Glutamatergic neuron (in vitro differentiated cells): ENCODE measurements at regions not wholly inside any gene's neighbourhood (a gene's known extent, or its start where the extent isn't known, plus 50 kb on each side); places are given as distances from the start of the nearest gene placed in this dataset.
A peak's percentile ranks its signal among the peaks of the same experiment; 100 is the strongest.

ENCODE experiments used
- DNase-seq: peaks from one replicate; pipeline ENCODE4 v3.0.0; 2022
- H3K27ac Mint-ChIP-seq: one replicate; pipeline ENCODE4 v1.8.0; 2020; ENCODE audit warnings: mild to moderate bottlenecking, mixed read lengths, inconsistent platforms; ENCODE audit not compliant: unreplicated experiment
- H3K27me3 Mint-ChIP-seq: one replicate; pipeline ENCODE4 v1.8.0; 2020; ENCODE audit warnings: mild to moderate bottlenecking, moderate library complexity, mixed read lengths, inconsistent platforms; ENCODE audit not compliant: unreplicated experiment
- H3K36me3 Mint-ChIP-seq: one replicate; pipeline ENCODE4 v1.8.0; 2020; ENCODE audit warnings: mild to moderate bottlenecking, mixed read lengths, inconsistent platforms; ENCODE audit not compliant: unreplicated experiment
- H3K4me1 Mint-ChIP-seq: one replicate; pipeline ENCODE4 v1.8.0; 2020; ENCODE audit warnings: mild to moderate bottlenecking, low read depth, mixed read lengths, inconsistent platforms; ENCODE audit not compliant: unreplicated experiment
- H3K4me3 Mint-ChIP-seq: one replicate; pipeline ENCODE4 v1.8.0; 2020; ENCODE audit warnings: mild to moderate bottlenecking, mixed read lengths, inconsistent platforms; ENCODE audit not compliant: unreplicated experiment
- H3K9me3 Mint-ChIP-seq: one replicate; pipeline ENCODE4 v1.8.0; 2020; ENCODE audit warnings: mild to moderate bottlenecking, moderate library complexity, mixed read lengths, inconsistent platforms; ENCODE audit not compliant: unreplicated experiment
- CTCF ChIP-seq: fragments of 200-600 bp; sonication (generic); IDR thresholded peaks from one replicate; pipeline ENCODE4 v1.5.0; 2021; ENCODE audit not compliant: partially characterized antibody, unreplicated experiment

GRCh38 chr13:53336441-53337160 lies 308.0 kb downstream of the OLFM4 start:
- Mint-ChIP-seq H3K27me3 (no peaks in the 10 kb centered on the region), H3K4me3 (no peak overlapping the region), H3K4me1 (no peaks in the 10 kb centered on the region), H3K36me3 (no peaks in the 10 kb centered on the region), H3K9me3 (no peaks in the 10 kb centered on the region), H3K27ac (no peak overlapping the region)
- TF ChIP-seq CTCF = no peak
- DNase-seq = no peak

GRCh38 chr13:53338760-53339159 lies 310.1 kb downstream of the OLFM4 start:
- no peak overlapping the region for H3K4me3 Mint-ChIP-seq
- peak; percentile 15 for TF ChIP-seq CTCF
- DNase-seq = no peak
- peaks cover 2% of the 10 kb centered on the region for H3K27me3 Mint-ChIP-seq
- H3K4me1 Mint-ChIP-seq = no peaks in the 10 kb centered on the region
- no peaks in the 10 kb centered on the region for H3K36me3 Mint-ChIP-seq
- no peak overlapping the region for H3K27ac Mint-ChIP-seq
- peaks cover 1% of the 10 kb centered on the region for H3K9me3 Mint-ChIP-seq

GRCh38 chr13:53340505-53341143 lies 312.0 kb downstream of the OLFM4 start:
- no peak for TF ChIP-seq CTCF
- Mint-ChIP-seq H3K36me3 (no peaks in the 10 kb centered on the region), H3K9me3 (peaks cover 1% of the 10 kb centered on the region), H3K27ac (no peak overlapping the region), H3K27me3 (peaks cover 2% of the 10 kb centered on the region), H3K4me3 (no peak overlapping the region), H3K4me1 (no peaks in the 10 kb centered on the region)
- no peak for DNase-seq

- peaks cover 1% of the 10 kb centered on the region for H3K9me3 Mint-ChIP-seq
- H3K27me3 Mint-ChIP-seq = peaks cover 2% of the 10 kb centered on the region
- no peak for DNase-seq
- no peak overlapping the region for H3K27ac Mint-ChIP-seq
- H3K4me1 Mint-ChIP-seq = no peaks in the 10 kb centered on the region
- no peak for TF ChIP-seq CTCF
- H3K4me3 Mint-ChIP-seq = no peak overlapping the region
- H3K36me3 Mint-ChIP-seq = no peaks in the 10 kb centered on the region
These were observed 312.5 kb downstream of the OLFM4 start for GRCh38 chr13:53341144-53341510.

GRCh38 chr13:53342623-53343360 lies 314.2 kb downstream of the OLFM4 start:
- Mint-ChIP-seq H3K36me3 (no peaks in the 10 kb centered on the region), H3K9me3 (peaks cover 1% of the 10 kb centered on the region), H3K27ac (no peak overlapping the region), H3K4me3 (no peak overlapping the region), H3K27me3 (peaks cover 2% of the 10 kb centered on the region), H3K4me1 (no peaks in the 10 kb centered on the region)
- TF ChIP-seq CTCF = no peak
- DNase-seq = no peak
